Endothelial cell of umbilical vein (primary cell): ENCODE measurements at regions not wholly inside any gene's neighbourhood (a gene's known extent, or its start where the extent isn't known, plus 50 kb on each side); places are given as distances from the start of the nearest gene placed in this dataset.

Experiments used
- BruUV-seq: library from RNA; stranded (reverse); fragments of 400-500 nt; replicated peaks from 2 replicates; lab custom pipeline; 2021; lab: Mats Ljungman, UMichigan
- CTCF ChIA-PET: fragments of 300-600, 350-600 bp; sonication (Branson Sonifier 250); formaldehyde crosslinking; loops from one replicate; lab custom pipeline; 2021; ENCODE audit warnings: antibody characterized with exemption, inconsistent platforms; lab: Charles Lee
- POLR2A ChIA-PET: fragments of 300-600, 350-600 bp; sonication (Branson Sonifier 250); formaldehyde crosslinking; loops from one replicate; lab custom pipeline; 2021; ENCODE audit warnings: antibody characterized with exemption, inconsistent platforms; lab: Charles Lee
- DNase-seq: peaks from one replicate; pipeline ENCODE4 v3.0.0-alpha.2; 2011; ENCODE audit warnings: low read depth, low spot score
- FAIRE-seq: peaks from 2 replicates; lab custom pipeline; 2011; peaks lifted over from hg19 to GRCh38; lab: Jason Lieb, UNC
- H2AFZ ChIP-seq: 2 replicates; pipeline ENCODE4 v1.6.0; 2012; ENCODE audit warnings: low read depth, low read length, control low read depth, inconsistent platforms
- H3K27ac ChIP-seq: 2 replicates; pipeline ENCODE4 v1.5.1; 2011; ENCODE audit warnings: low read depth, mild to moderate bottlenecking, control low read depth, low read length, moderate library complexity; ENCODE audit not compliant: insufficient read depth
- H3K27me3 ChIP-seq, 2 experiments: 2 replicates each; pipeline versions ENCODE4 v1.6.0 to v1.6.1; 2011; ENCODE audit warnings: low read length in 2 of 2, mixed read lengths in 1 of 2; ENCODE audit not compliant: control insufficient read depth in 2 of 2, insufficient read depth in 2 of 2
- H3K36me3 ChIP-seq, 2 experiments: 2 replicates in 1 of 2; 3 replicates in 1 of 2; pipeline ENCODE4 v1.5.1; 2011; ENCODE audit warnings: low read length in 2 of 2, mild to moderate bottlenecking in 1 of 2, moderate library complexity in 1 of 2; ENCODE audit not compliant: control insufficient read depth in 2 of 2, insufficient read depth in 2 of 2; ENCODE audit errors: extremely low read depth in 1 of 2
- H3K4me1 ChIP-seq: 3 replicates; pipeline ENCODE4 v1.5.1; 2011; ENCODE audit warnings: mild to moderate bottlenecking, low read length; ENCODE audit not compliant: control insufficient read depth, insufficient read depth; ENCODE audit errors: extremely low read depth
- H3K4me2 ChIP-seq: 2 replicates; pipeline ENCODE4 v1.6.1; 2011; ENCODE audit warnings: low read length, control low read depth, mixed read lengths; ENCODE audit not compliant: insufficient read depth
- H3K4me3 ChIP-seq, 3 experiments: fragments of 200-600 bp in 1 of 3; sonication (generic), shearing (Covaris generic) in 1 of 3; replicated peaks in 1 of 3; 2 replicates each; pipeline ENCODE4 v1.5.1; 2011 to 2016; ENCODE audit warnings: control low read depth in 3 of 3, low read length in 3 of 3, mild to moderate bottlenecking in 2 of 3, inconsistent platforms in 1 of 3, low read depth in 1 of 3, moderate library complexity in 1 of 3; ENCODE audit not compliant: insufficient read depth in 1 of 3
- H3K79me2 ChIP-seq: 2 replicates; pipeline ENCODE4 v1.6.0; 2012; ENCODE audit warnings: low read length, inconsistent platforms; ENCODE audit not compliant: control insufficient read depth, insufficient read depth
- H3K9ac ChIP-seq: replicated peaks from 2 replicates; pipeline ENCODE3; 2011; ENCODE audit warnings: low read length, control low read depth; ENCODE audit not compliant: insufficient read depth; ENCODE audit errors: extremely low read depth
- H3K9me1 ChIP-seq: replicated peaks from 3 replicates; pipeline ENCODE4 v1.6.0; 2011; ENCODE audit warnings: mild to moderate bottlenecking, low read length; ENCODE audit not compliant: control insufficient read depth, insufficient read depth; ENCODE audit errors: extremely low read depth
- H3K9me3 ChIP-seq: replicated peaks from 2 replicates; pipeline ENCODE4 v1.5.1; 2012; ENCODE audit warnings: low read length, inconsistent platforms; ENCODE audit not compliant: control insufficient read depth, insufficient read depth
- H4K20me1 ChIP-seq: replicated peaks from 2 replicates; pipeline ENCODE3; 2011; ENCODE audit warnings: mild to moderate bottlenecking, low read length; ENCODE audit not compliant: control insufficient read depth, insufficient read depth; ENCODE audit errors: extremely low read depth
- CTCF ChIP-seq, 2 donors: IDR thresholded peaks; 1 replicate in 1 of 2; 2 replicates in 1 of 2; pipeline ENCODE4 v1.5.1; 2011; ENCODE audit warnings: low read length in 2 of 2, mild to moderate bottlenecking in 2 of 2, moderate library complexity in 2 of 2, control low read depth in 1 of 2, inconsistent platforms in 1 of 2, low read depth in 1 of 2; ENCODE audit not compliant: insufficient read depth in 1 of 2; ENCODE audit errors: extremely low read depth in 1 of 2
- EZH2 ChIP-seq: IDR thresholded peaks from 2 replicates; pipeline ENCODE4 v1.6.1; 2012; ENCODE audit warnings: borderline replicate concordance, low read depth, mild to moderate bottlenecking, moderate library complexity, low read length, inconsistent platforms; ENCODE audit not compliant: severe bottlenecking
- FOS ChIP-seq: IDR thresholded peaks from 2 replicates; pipeline ENCODE4 v1.6.1; 2011; ENCODE audit warnings: mild to moderate bottlenecking, low read length, moderate library complexity, borderline replicate concordance; ENCODE audit not compliant: insufficient read depth
- GATA2 ChIP-seq: IDR thresholded peaks from 2 replicates; pipeline ENCODE4 v1.7.0; 2011; ENCODE audit warnings: low read depth, mild to moderate bottlenecking, moderate library complexity, mixed read lengths, low read length; ENCODE audit not compliant: insufficient read length, insufficient read depth
- JUN ChIP-seq: IDR thresholded peaks from 2 replicates; pipeline ENCODE4 v1.6.1; 2011; ENCODE audit warnings: borderline replicate concordance, low read depth; ENCODE audit not compliant: insufficient read length, insufficient read depth
- MAX ChIP-seq: IDR thresholded peaks from 2 replicates; pipeline ENCODE4 v1.6.1; 2011; ENCODE audit not compliant: insufficient read depth, insufficient read length
- MYC ChIP-seq: IDR thresholded peaks from one replicate; pipeline ENCODE4 v1.6.1; 2011; ENCODE audit warnings: mild to moderate bottlenecking, low read depth, low read length
- POLR2A ChIP-seq: IDR thresholded peaks from 2 replicates; pipeline ENCODE4 v1.6.1; 2012; ENCODE audit warnings: low read depth, mild to moderate bottlenecking, control low read depth, low read length
- POLR2AphosphoS5 ChIP-seq: IDR thresholded peaks from 2 replicates; pipeline ENCODE4 v1.6.1; 2012; ENCODE audit warnings: low read depth, mild to moderate bottlenecking, control low read depth, low read length, moderate library complexity; ENCODE audit not compliant: insufficient read depth
- dilution Hi-C: fragments of 300-500 bp; cut with MboI; formaldehyde crosslinking; loops from one replicate; pipeline ENCODE4 v1.15.0; 2019; ENCODE audit warnings: low sequenced_read_pairs; ENCODE audit not compliant: extremely low pct_ligation_motif_present
- intact Hi-C: fragments of 100-400 bp; cut with micrococcal nuclease; formaldehyde crosslinking; loops from one replicate; pipeline ENCODE4 v1.10.0; 2022

DNA sequence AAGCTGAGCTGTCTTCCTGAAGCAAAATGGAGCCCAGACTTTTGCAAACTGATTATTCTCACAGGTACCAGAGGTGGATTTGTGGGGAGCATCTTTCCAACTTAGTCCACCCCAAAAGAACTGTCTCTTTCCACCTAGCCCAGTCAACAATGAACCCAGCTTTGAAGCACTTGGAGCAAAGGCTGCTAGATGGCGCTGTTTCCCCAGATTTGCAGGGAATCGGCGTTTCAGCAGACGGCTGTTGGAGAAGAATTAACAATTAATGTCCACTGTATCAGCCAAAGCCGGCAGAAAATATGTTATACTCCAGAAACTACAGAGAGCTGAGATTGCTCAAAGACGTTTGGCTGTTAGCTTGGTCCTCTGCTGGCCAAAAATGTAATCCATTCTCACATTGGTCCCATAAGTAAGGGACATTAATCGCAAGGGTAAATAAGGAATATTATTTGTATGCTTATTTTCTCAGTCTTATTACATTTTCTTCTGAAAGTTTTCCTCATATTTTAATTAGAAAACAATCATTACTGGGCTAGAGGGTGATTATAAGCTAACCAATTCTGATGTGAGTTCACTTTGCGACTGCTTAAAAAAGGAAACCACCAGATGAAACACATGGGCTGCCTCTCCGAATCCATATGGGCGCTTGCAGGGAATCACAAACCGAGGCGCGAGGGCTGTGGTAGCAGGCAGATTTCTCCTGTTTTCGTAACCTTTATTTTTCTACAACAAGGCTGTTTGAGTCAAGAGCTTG, 423.8 kb upstream of the MEX3C start:
- H3K36me3 ChIP-seq, result no peaks in the 10 kb centered on the region
- H3K4me2 ChIP-seq, result no peak overlapping the region
- FAIRE-seq (no peak), DNase-seq (peak; percentile 1)
- no peak overlapping the region for H3K9ac ChIP-seq
- no peak overlapping the region for H3K27ac ChIP-seq
- H3K79me2 ChIP-seq, result no peaks in the 10 kb centered on the region
- intact Hi-C loops (loop anchor here (5.0 kb wide), 1 partner anchor 1421 kb away; no protein-coding TSS in a partner anchor), dilution Hi-C loops (no loop called here)
- H4K20me1 ChIP-seq, result no peaks in the 10 kb centered on the region
- H2AFZ ChIP-seq, result no peak overlapping the region
- no TSS peak for BruUV-seq
- no peaks in the 10 kb centered on the region for H3K9me3 ChIP-seq
- CTCF ChIA-PET, result no interaction called here
- H3K27me3 ChIP-seq, result no peaks in the 10 kb centered on the region
- H3K4me1 ChIP-seq, result no peaks in the 10 kb centered on the region
- no peak overlapping the region for H3K4me3 ChIP-seq
- H3K9me1 ChIP-seq, result no peaks in the 10 kb centered on the region
- POLR2A ChIA-PET, result no interaction called here
- TF ChIP-seq POLR2A, result no peak
- no peak for TF ChIP-seq POLR2AphosphoS5
- TF ChIP-seq CTCF (IDR thresholded peaks at IDR 0.05; ENCODE audit: extremely low read depth in 1 of 2, insufficient read depth in 1 of 2, low read depth in 1 of 2, low read length in 2 of 2), result peak; percentile 31 to 43

DNA sequence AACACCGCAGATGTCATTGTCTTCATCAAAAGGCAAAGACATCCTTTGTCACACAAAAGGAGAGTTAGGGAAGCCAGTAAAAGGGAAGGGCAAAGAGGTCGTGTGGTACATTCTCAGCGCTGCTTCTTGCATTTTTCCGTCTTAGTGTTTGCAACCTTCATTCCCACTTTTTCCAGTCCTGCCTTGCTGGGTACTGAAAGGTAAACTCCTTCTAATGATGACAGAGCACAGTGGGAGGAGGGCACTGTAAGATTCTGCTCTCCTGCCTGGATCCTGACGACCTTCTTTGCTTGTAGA, 424.3 kb upstream of the MEX3C start:
- Histone ChIP-seq H3K36me3 (no peaks in the 10 kb centered on the region), H3K27me3 (no peaks in the 10 kb centered on the region), H3K27ac (no peak overlapping the region), H4K20me1 (no peaks in the 10 kb centered on the region), H3K9ac (no peak overlapping the region), H3K9me3 (no peaks in the 10 kb centered on the region), H3K79me2 (no peaks in the 10 kb centered on the region), H3K4me3 (no peak overlapping the region), H2AFZ (no peak overlapping the region), H3K4me2 (no peak overlapping the region), H3K4me1 (no peaks in the 10 kb centered on the region), H3K9me1 (no peaks in the 10 kb centered on the region)
- dilution Hi-C loops, result no loop called here
- BruUV-seq, result no TSS peak
- intact Hi-C loops, result loop anchor here (5.0 kb wide), 1 partner anchor 1420 kb away; no protein-coding TSS in a partner anchor
- FAIRE-seq, result no peak
- no peak for DNase-seq
- ChIA-PET POLR2A (no interaction called here), CTCF (no interaction called here)
- TF ChIP-seq MAX (no peak), EZH2 (no peak), CTCF (IDR thresholded peaks at IDR 0.05; ENCODE audit: extremely low read depth in 1 of 2, insufficient read depth in 1 of 2, low read depth in 1 of 2, low read length in 2 of 2) (no peak), GATA2 (no peak), POLR2A (no peak), POLR2AphosphoS5 (no peak), FOS (no peak), MYC (no peak), JUN (no peak)
